ENCODE measurements at regions not wholly inside any gene's neighbourhood (a gene's known extent, or its start where the extent isn't known, plus 50 kb on each side); places are given as distances from the start of the nearest gene placed in this dataset.
A peak's percentile ranks its signal among the peaks of the same experiment; 100 is the strongest.

DNA sequence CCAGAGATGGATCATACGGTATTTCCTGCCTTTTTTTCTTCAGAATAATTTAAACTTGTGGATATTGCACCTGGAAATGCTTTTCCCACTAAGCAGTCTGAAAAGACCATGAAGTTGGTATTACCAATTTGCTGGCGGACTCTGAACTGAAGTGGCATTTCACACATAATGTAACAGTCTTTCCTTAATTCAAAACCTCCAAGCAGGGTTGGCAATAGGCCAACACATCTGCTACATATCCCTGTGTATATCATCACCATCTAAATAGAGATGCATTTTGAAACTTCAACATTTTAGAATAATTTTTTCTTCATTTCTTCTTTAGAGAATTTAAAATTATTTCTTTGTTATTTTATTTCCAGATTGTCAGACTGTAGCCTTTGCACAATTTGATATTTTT lies 100.5 kb downstream of the TSPAN8 start:
- TF ChIP-seq, protein P1, sequence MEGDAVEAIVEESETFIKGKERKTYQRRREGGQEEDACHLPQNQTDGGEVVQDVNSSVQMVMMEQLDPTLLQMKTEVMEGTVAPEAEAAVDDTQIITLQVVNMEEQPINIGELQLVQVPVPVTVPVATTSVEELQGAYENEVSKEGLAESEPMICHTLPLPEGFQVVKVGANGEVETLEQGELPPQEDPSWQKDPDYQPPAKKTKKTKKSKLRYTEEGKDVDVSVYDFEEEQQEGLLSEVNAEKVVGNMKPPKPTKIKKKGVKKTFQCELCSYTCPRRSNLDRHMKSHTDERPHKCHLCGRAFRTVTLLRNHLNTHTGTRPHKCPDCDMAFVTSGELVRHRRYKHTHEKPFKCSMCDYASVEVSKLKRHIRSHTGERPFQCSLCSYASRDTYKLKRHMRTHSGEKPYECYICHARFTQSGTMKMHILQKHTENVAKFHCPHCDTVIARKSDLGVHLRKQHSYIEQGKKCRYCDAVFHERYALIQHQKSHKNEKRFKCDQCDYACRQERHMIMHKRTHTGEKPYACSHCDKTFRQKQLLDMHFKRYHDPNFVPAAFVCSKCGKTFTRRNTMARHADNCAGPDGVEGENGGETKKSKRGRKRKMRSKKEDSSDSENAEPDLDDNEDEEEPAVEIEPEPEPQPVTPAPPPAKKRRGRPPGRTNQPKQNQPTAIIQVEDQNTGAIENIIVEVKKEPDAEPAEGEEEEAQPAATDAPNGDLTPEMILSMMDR (IDR thresholded peaks at IDR 0.05; ENCODE audit: insufficient read depth, low read depth, low read length), result no peak
- no peak for DNase-seq (ENCODE audit: low read depth)
- H3K4me3 ChIP-seq (ENCODE audit: low read depth, low read length), result no peak overlapping the region

DNA sequence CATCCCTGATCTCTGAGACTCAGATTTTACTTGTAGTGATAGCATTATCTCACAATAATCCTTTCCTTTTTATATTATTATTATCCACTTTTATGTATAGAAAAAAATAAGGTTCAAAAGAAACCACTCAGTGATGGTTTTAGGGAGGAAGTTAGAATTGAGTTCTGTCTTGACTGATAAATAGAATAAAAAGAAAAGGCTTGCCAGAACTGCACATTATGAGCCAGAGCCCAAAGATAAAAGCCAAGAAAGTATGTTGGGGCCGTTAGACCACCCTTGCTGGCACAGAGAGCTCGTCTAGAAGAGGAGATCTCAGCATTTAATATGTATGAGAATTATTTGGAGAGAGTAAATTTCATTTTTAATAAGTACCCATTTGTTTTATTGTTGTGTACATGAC lies 103.2 kb downstream of the TSPAN8 start:
- H3K4me3 ChIP-seq (ENCODE audit: low read depth, low read length), result no peak overlapping the region
- DNase-seq (ENCODE audit: low read depth), result no peak
- TF ChIP-seq, protein P1 (IDR thresholded peaks at IDR 0.05; ENCODE audit: insufficient read depth, low read depth, low read length), result no peak

DNA sequence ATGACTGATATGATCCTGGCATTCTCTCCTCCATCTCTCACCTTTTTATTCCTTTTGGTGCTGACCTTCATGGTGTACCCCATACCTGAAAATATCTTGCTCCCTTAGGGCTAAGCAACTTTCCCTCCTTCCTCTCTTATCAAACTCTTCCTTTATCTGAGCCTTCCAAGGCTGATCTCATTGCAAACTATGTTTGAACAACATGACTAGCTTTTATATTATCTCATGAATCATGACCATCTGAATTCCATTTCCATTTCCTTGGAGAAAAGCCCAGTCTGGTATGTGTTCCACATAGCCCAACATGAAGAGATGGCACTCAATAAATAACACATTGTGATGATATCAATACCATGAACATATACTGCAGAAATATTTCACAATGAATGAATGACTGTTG lies 111.6 kb downstream of the TSPAN8 start:
- TF ChIP-seq, protein P1 (IDR thresholded peaks at IDR 0.05; ENCODE audit: insufficient read depth, low read depth, low read length), result no peak
- H3K4me3 ChIP-seq (ENCODE audit: low read depth, low read length), result no peak overlapping the region
- DNase-seq (ENCODE audit: low read depth), result no peak

DNA sequence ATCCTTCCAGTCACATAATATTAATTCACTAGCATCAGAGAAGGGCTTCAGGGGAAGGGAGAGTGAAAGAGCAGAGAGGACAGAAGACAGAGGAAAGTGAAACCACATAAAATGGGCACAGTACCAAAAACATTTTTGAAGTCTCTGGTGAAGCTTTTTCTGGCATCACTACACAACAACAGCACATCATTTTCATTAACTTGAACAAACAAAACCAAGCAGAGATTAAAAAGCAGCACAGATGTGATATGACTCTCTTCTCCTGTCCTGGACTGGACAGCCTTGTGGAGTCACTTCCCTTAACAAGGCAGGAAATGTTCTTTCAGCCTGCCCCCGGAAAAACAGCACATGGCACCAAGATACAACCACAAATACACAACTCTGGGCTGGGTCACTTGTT lies 112.0 kb downstream of the TSPAN8 start:
- peak; percentile 22 for DNase-seq (ENCODE audit: low read depth)
- no peak overlapping the region for H3K4me3 ChIP-seq (ENCODE audit: low read depth, low read length)
- TF ChIP-seq, protein P1 (IDR thresholded peaks at IDR 0.05; ENCODE audit: insufficient read depth, low read depth, low read length), result no peak

DNA sequence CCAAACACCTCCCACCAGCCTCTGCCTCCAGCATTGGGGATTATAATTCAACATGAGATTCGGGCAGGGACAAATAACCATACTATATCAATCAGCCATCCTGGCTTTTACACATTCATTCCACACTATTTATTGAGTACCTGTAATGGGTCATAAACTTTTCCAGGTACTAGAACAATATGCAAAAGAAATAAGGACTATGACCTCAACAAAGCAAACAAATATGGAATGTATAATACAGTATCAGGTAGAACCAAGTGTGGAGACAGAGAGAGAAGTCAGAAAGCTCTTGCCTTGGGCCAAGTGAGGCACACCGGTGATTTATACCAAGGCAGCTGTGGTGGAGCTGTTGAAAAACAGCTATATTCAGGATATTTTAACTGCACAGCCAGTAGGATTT lies 116.3 kb downstream of the TSPAN8 start:
- DNase-seq (ENCODE audit: low read depth), result no peak
- TF ChIP-seq, protein P1 (IDR thresholded peaks at IDR 0.05; ENCODE audit: insufficient read depth, low read depth, low read length), result no peak
- no peak overlapping the region for H3K4me3 ChIP-seq (ENCODE audit: low read depth, low read length)

DNA sequence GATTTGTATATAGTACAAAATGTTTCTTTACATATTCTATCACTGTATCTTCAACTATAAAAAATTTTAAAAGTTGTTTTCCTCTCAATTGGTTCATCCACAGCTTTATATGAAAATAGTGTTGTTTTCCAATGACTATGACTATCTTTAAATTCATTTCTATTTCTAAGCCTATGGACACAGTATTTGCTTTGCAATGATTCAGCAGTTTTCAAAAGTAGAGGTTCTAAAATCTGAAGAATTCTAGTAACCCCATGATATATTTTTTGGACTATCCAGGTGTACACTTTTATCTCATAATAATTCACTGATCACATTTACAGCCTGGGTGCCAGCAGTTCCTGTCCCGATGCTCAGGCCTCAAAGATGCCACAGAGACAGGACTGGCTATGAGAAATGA lies 118.4 kb upstream of the PTPRR start:
- no peak overlapping the region for H3K4me3 ChIP-seq (ENCODE audit: low read depth, low read length)
- no peak for DNase-seq (ENCODE audit: low read depth)
- TF ChIP-seq, protein P1 (IDR thresholded peaks at IDR 0.05; ENCODE audit: insufficient read depth, low read depth, low read length), result no peak

DNA sequence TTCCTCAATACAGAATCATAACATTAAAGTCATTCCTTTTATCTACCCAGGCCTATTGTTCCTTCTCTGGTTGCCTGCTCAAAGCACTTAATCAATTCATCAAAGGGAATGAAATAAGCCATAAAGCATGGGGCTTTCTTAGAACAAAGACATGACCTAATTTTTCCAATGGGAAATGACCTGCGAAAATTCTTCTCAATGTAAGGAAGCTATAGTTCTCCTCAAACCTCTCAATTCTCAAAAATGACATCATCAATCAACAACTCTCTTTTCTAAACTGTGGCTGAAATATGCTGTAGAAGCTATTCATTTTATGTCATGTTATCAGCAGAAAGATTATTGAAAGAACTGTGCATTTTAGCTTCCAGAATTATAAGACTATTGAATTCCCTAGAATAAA lies 116.0 kb upstream of the PTPRR start:
- H3K4me3 ChIP-seq (ENCODE audit: low read depth, low read length), result no peak overlapping the region
- TF ChIP-seq, protein P1 (IDR thresholded peaks at IDR 0.05; ENCODE audit: insufficient read depth, low read depth, low read length), result no peak
- DNase-seq (ENCODE audit: low read depth), result no peak
